Chondrocyte (in vitro differentiated cells): ENCODE measurements at regions not wholly inside any gene's neighbourhood (a gene's known extent, or its start where the extent isn't known, plus 50 kb on each side); places are given as distances from the start of the nearest gene placed in this dataset.

Source experiments
- DNase-seq: peaks from one replicate; pipeline ENCODE4 v3.0.0; 2021; ENCODE audit warnings: mixed read lengths, low spot score
- H3K27ac Mint-ChIP-seq: one replicate; pipeline ENCODE4 v1.8.0; 2021; ENCODE audit warnings: mild to moderate bottlenecking, moderate library complexity, mixed read lengths; ENCODE audit not compliant: unreplicated experiment
- H3K27me3 Mint-ChIP-seq: 2 replicates; pipeline ENCODE4 v1.8.0; 2021; ENCODE audit warnings: low read depth, mixed read lengths
- H3K36me3 Mint-ChIP-seq: 2 replicates; pipeline ENCODE4 v1.8.0; 2021; ENCODE audit warnings: low read depth, mixed read lengths
- H3K4me1 Mint-ChIP-seq: 2 replicates; pipeline ENCODE4 v1.8.0; 2021; ENCODE audit warnings: low read depth, mild to moderate bottlenecking, mixed read lengths
- H3K4me3 Mint-ChIP-seq: one replicate; pipeline ENCODE4 v1.8.0; 2021; ENCODE audit warnings: mild to moderate bottlenecking, moderate library complexity, mixed read lengths; ENCODE audit not compliant: unreplicated experiment
- H3K9me3 Mint-ChIP-seq: 2 replicates; pipeline ENCODE4 v1.8.0; 2021; ENCODE audit warnings: low read depth, mixed read lengths
- CTCF ChIP-seq: fragments of 200-600 bp; sonication (generic); IDR thresholded peaks from 2 replicates; pipeline ENCODE4 v1.5.0; 2021; ENCODE audit warnings: antibody characterized with exemption, mild to moderate bottlenecking, moderate library complexity

- Mint-ChIP-seq H3K36me3 (no peaks in the 10 kb centered on the region), H3K27ac (no peak overlapping the region), H3K4me3 (no peak overlapping the region), H3K4me1 (no peaks in the 10 kb centered on the region), H3K27me3 (no peaks in the 10 kb centered on the region), H3K9me3 (peaks cover 14% of the 10 kb centered on the region)
- no peak for DNase-seq
- no peak for TF ChIP-seq CTCF
Observed at GRCh38 chr6:8494730-8495129, 59.4 kb upstream of the SLC35B3 start.

GRCh38 chr6:8492536-8493133 is 57.3 kb upstream of the SLC35B3 start:
- H3K9me3 Mint-ChIP-seq = peaks cover 14% of the 10 kb centered on the region
- H3K27ac Mint-ChIP-seq = no peak overlapping the region
- DNase-seq = no peak
- H3K4me3 Mint-ChIP-seq = no peak overlapping the region
- no peak for TF ChIP-seq CTCF
- no peaks in the 10 kb centered on the region for H3K36me3 Mint-ChIP-seq
- H3K27me3 Mint-ChIP-seq = no peaks in the 10 kb centered on the region
- H3K4me1 Mint-ChIP-seq = no peaks in the 10 kb centered on the region
